ENCODE measurements at regions not wholly inside any gene's neighbourhood (a gene's known extent, or its start where the extent isn't known, plus 50 kb on each side); places are given as distances from the start of the nearest gene placed in this dataset.

GRCh38 chr12:17695495-17695894 lies 394.5 kb downstream of the RERGL start:
- Histone ChIP-seq H3K23ac (ENCODE audit: low read length) (no peak overlapping the region), H2BK5ac (ENCODE audit: low read length) (no peak overlapping the region), H3K9ac (ENCODE audit: low read length) (no peak overlapping the region), H4K8ac (ENCODE audit: low read depth, low read length) (no peak overlapping the region), H3K4me3 (ENCODE audit: low read length) (no peak overlapping the region), H3K79me1 (ENCODE audit: low read length) (no peaks in the 10 kb centered on the region), H3K18ac (ENCODE audit: low read length) (no peak overlapping the region), H3K56ac (ENCODE audit: low read length) (no peak overlapping the region), H3K4me2 (ENCODE audit: low read length) (no peak overlapping the region), H3K27ac (ENCODE audit: low read depth, low read length) (no peak overlapping the region), H3K27me3 (ENCODE audit: insufficient read depth, low read length, poor library complexity) (no peaks in the 10 kb centered on the region), H3K79me2 (ENCODE audit: control insufficient read depth, insufficient read depth, low read length) (no peaks in the 10 kb centered on the region), H2AK5ac (ENCODE audit: low read length) (no peak overlapping the region), H3K36me3 (ENCODE audit: control insufficient read depth, insufficient read depth, low read length) (no peaks in the 10 kb centered on the region), H3K4me1 (ENCODE audit: control insufficient read depth, low read depth, low read length) (no peaks in the 10 kb centered on the region), H2BK120ac (ENCODE audit: low read depth, low read length) (no peak overlapping the region), H2BK15ac (replicated peaks; ENCODE audit: low read depth) (no peak overlapping the region), H3K4ac (ENCODE audit: low read depth, low read length) (no peak overlapping the region), H4K5ac (ENCODE audit: low read length) (no peak overlapping the region)
- no CpG with 5 or more reads among the region's 9 CpGs for WGBS (ENCODE audit: extremely low coverage, insufficient coverage, low lambda C conversion rate)
- DNase-seq, result no peak

GRCh38 chr12:17691369-17691768 lies 398.6 kb downstream of the RERGL start:
- peak; percentile 3 for DNase-seq
- Histone ChIP-seq H3K36me3 (ENCODE audit: control insufficient read depth, insufficient read depth, low read length) (no peaks in the 10 kb centered on the region), H3K4me2 (ENCODE audit: low read length) (no peak overlapping the region), H3K56ac (ENCODE audit: low read length) (no peak overlapping the region), H3K4me1 (ENCODE audit: control insufficient read depth, low read depth, low read length) (no peaks in the 10 kb centered on the region), H3K4ac (ENCODE audit: low read depth, low read length) (no peak overlapping the region), H2BK5ac (ENCODE audit: low read length) (no peak overlapping the region), H2BK120ac (ENCODE audit: low read depth, low read length) (no peak overlapping the region), H2AK5ac (ENCODE audit: low read length) (no peak overlapping the region), H3K79me2 (ENCODE audit: control insufficient read depth, insufficient read depth, low read length) (no peaks in the 10 kb centered on the region), H3K9ac (ENCODE audit: low read length) (no peak overlapping the region), H3K27ac (ENCODE audit: low read depth, low read length) (no peak overlapping the region), H2BK15ac (replicated peaks; ENCODE audit: low read depth) (no peak overlapping the region), H3K4me3 (ENCODE audit: low read length) (no peak overlapping the region), H4K5ac (ENCODE audit: low read length) (no peak overlapping the region), H3K79me1 (ENCODE audit: low read length) (no peaks in the 10 kb centered on the region), H3K23ac (ENCODE audit: low read length) (no peak overlapping the region), H3K27me3 (ENCODE audit: insufficient read depth, low read length, poor library complexity) (no peaks in the 10 kb centered on the region), H4K8ac (ENCODE audit: low read depth, low read length) (no peak overlapping the region), H3K18ac (ENCODE audit: low read length) (no peak overlapping the region)
- WGBS (ENCODE audit: extremely low coverage, insufficient coverage, low lambda C conversion rate), result no CpG with 5 or more reads among the region's 2 CpGs

GRCh38 chr12:17680220-17680619 lies 409.8 kb downstream of the RERGL start:
- H3K27ac ChIP-seq (ENCODE audit: low read depth, low read length), result no peak overlapping the region
- no CpG with 5 or more reads among the region's 2 CpGs for WGBS (ENCODE audit: extremely low coverage, insufficient coverage, low lambda C conversion rate)
- no peaks in the 10 kb centered on the region for H3K79me2 ChIP-seq (ENCODE audit: control insufficient read depth, insufficient read depth, low read length)
- H3K4me2 ChIP-seq (ENCODE audit: low read length), result no peak overlapping the region
- no peak overlapping the region for H3K56ac ChIP-seq (ENCODE audit: low read length)
- H4K5ac ChIP-seq (ENCODE audit: low read length), result no peak overlapping the region
- no peak overlapping the region for H2BK120ac ChIP-seq (ENCODE audit: low read depth, low read length)
- H3K4ac ChIP-seq (ENCODE audit: low read depth, low read length), result no peak overlapping the region
- no peak for DNase-seq
- H3K36me3 ChIP-seq (ENCODE audit: control insufficient read depth, insufficient read depth, low read length), result no peaks in the 10 kb centered on the region
- H3K27me3 ChIP-seq (ENCODE audit: insufficient read depth, low read length, poor library complexity), result no peaks in the 10 kb centered on the region
- H3K18ac ChIP-seq (ENCODE audit: low read length), result no peak overlapping the region
- H2BK5ac ChIP-seq (ENCODE audit: low read length), result no peak overlapping the region
- H2AK5ac ChIP-seq (ENCODE audit: low read length), result no peak overlapping the region
- no peak overlapping the region for H3K9ac ChIP-seq (ENCODE audit: low read length)
- H3K79me1 ChIP-seq (ENCODE audit: low read length), result no peaks in the 10 kb centered on the region
- H3K4me3 ChIP-seq (ENCODE audit: low read length), result no peak overlapping the region
- H4K8ac ChIP-seq (ENCODE audit: low read depth, low read length), result no peak overlapping the region
- H3K23ac ChIP-seq (ENCODE audit: low read length), result no peak overlapping the region
- no peaks in the 10 kb centered on the region for H3K4me1 ChIP-seq (ENCODE audit: control insufficient read depth, low read depth, low read length)
- H2BK15ac ChIP-seq (replicated peaks; ENCODE audit: low read depth), result no peak overlapping the region

GRCh38 chr12:17666641-17667324 lies 423.2 kb downstream of the RERGL start:
- no peak overlapping the region for H3K27ac ChIP-seq (ENCODE audit: low read depth, low read length)
- WGBS (ENCODE audit: extremely low coverage, insufficient coverage, low lambda C conversion rate), result no CpG with 5 or more reads among the region's 10 CpGs
- H2AK5ac ChIP-seq (ENCODE audit: low read length), result no peak overlapping the region
- no peak overlapping the region for H2BK120ac ChIP-seq (ENCODE audit: low read depth, low read length)
- H3K79me2 ChIP-seq (ENCODE audit: control insufficient read depth, insufficient read depth, low read length), result no peaks in the 10 kb centered on the region
- no peak overlapping the region for H4K5ac ChIP-seq (ENCODE audit: low read length)
- no peak overlapping the region for H3K56ac ChIP-seq (ENCODE audit: low read length)
- no peak for DNase-seq
- H3K9ac ChIP-seq (ENCODE audit: low read length), result no peak overlapping the region
- H3K36me3 ChIP-seq (ENCODE audit: control insufficient read depth, insufficient read depth, low read length), result no peaks in the 10 kb centered on the region
- no peak overlapping the region for H2BK5ac ChIP-seq (ENCODE audit: low read length)
- H4K8ac ChIP-seq (ENCODE audit: low read depth, low read length), result no peak overlapping the region
- no peaks in the 10 kb centered on the region for H3K79me1 ChIP-seq (ENCODE audit: low read length)
- no peak overlapping the region for H3K4me3 ChIP-seq (ENCODE audit: low read length)
- H3K23ac ChIP-seq (ENCODE audit: low read length), result no peak overlapping the region
- H3K4me1 ChIP-seq (ENCODE audit: control insufficient read depth, low read depth, low read length), result no peaks in the 10 kb centered on the region
- H3K18ac ChIP-seq (ENCODE audit: low read length), result no peak overlapping the region
- no peak overlapping the region for H3K4me2 ChIP-seq (ENCODE audit: low read length)
- H3K27me3 ChIP-seq (ENCODE audit: insufficient read depth, low read length, poor library complexity), result no peaks in the 10 kb centered on the region
- H2BK15ac ChIP-seq (replicated peaks; ENCODE audit: low read depth), result no peak overlapping the region
- no peak overlapping the region for H3K4ac ChIP-seq (ENCODE audit: low read depth, low read length)

- Histone ChIP-seq H3K27me3 (ENCODE audit: insufficient read depth, low read length, poor library complexity) (no peaks in the 10 kb centered on the region), H3K79me1 (ENCODE audit: low read length) (no peaks in the 10 kb centered on the region), H2BK5ac (ENCODE audit: low read length) (no peak overlapping the region), H3K4ac (ENCODE audit: low read depth, low read length) (no peak overlapping the region), H2BK120ac (ENCODE audit: low read depth, low read length) (no peak overlapping the region), H3K79me2 (ENCODE audit: control insufficient read depth, insufficient read depth, low read length) (no peaks in the 10 kb centered on the region), H3K27ac (ENCODE audit: low read depth, low read length) (no peak overlapping the region), H4K8ac (ENCODE audit: low read depth, low read length) (no peak overlapping the region), H3K18ac (ENCODE audit: low read length) (no peak overlapping the region), H4K5ac (ENCODE audit: low read length) (no peak overlapping the region), H3K4me1 (ENCODE audit: control insufficient read depth, low read depth, low read length) (no peaks in the 10 kb centered on the region), H3K9ac (ENCODE audit: low read length) (no peak overlapping the region), H2BK15ac (replicated peaks; ENCODE audit: low read depth) (no peak overlapping the region), H3K4me2 (ENCODE audit: low read length) (no peak overlapping the region), H3K36me3 (ENCODE audit: control insufficient read depth, insufficient read depth, low read length) (no peaks in the 10 kb centered on the region), H3K4me3 (ENCODE audit: low read length) (no peak overlapping the region), H3K23ac (ENCODE audit: low read length) (no peak overlapping the region), H3K56ac (ENCODE audit: low read length) (no peak overlapping the region), H2AK5ac (ENCODE audit: low read length) (no peak overlapping the region)
- no CpG with 5 or more reads among the region's 9 CpGs for WGBS (ENCODE audit: extremely low coverage, insufficient coverage, low lambda C conversion rate)
- DNase-seq, result no peak
These were observed 424.2 kb downstream of the RERGL start for GRCh38 chr12:17665839-17666238.

GRCh38 chr12:17661250-17661649 lies 428.7 kb downstream of the RERGL start:
- Histone ChIP-seq H2AK5ac (ENCODE audit: low read length) (no peak overlapping the region), H3K79me1 (ENCODE audit: low read length) (no peaks in the 10 kb centered on the region), H2BK15ac (replicated peaks; ENCODE audit: low read depth) (no peak overlapping the region), H3K4me2 (ENCODE audit: low read length) (no peak overlapping the region), H3K4me1 (ENCODE audit: control insufficient read depth, low read depth, low read length) (no peaks in the 10 kb centered on the region), H3K23ac (ENCODE audit: low read length) (no peak overlapping the region), H3K27ac (ENCODE audit: low read depth, low read length) (no peak overlapping the region), H4K5ac (ENCODE audit: low read length) (no peak overlapping the region), H3K9ac (ENCODE audit: low read length) (no peak overlapping the region), H2BK120ac (ENCODE audit: low read depth, low read length) (no peak overlapping the region), H4K8ac (ENCODE audit: low read depth, low read length) (no peak overlapping the region), H2BK5ac (ENCODE audit: low read length) (no peak overlapping the region), H3K18ac (ENCODE audit: low read length) (no peak overlapping the region), H3K36me3 (ENCODE audit: control insufficient read depth, insufficient read depth, low read length) (no peaks in the 10 kb centered on the region), H3K4ac (ENCODE audit: low read depth, low read length) (no peak overlapping the region), H3K79me2 (ENCODE audit: control insufficient read depth, insufficient read depth, low read length) (no peaks in the 10 kb centered on the region), H3K56ac (ENCODE audit: low read length) (no peak overlapping the region), H3K27me3 (ENCODE audit: insufficient read depth, low read length, poor library complexity) (no peaks in the 10 kb centered on the region), H3K4me3 (ENCODE audit: low read length) (no peak overlapping the region)
- peak; percentile 19 for DNase-seq
- WGBS (ENCODE audit: extremely low coverage, insufficient coverage, low lambda C conversion rate), result no CpG with 5 or more reads among the region's 1 CpG
